Skeletal muscle cell (primary cell): ENCODE measurements at regions not wholly inside any gene's neighbourhood (a gene's known extent, or its start where the extent isn't known, plus 50 kb on each side); places are given as distances from the start of the nearest gene placed in this dataset.

ENCODE experiments used
- DNase-seq: peaks from one replicate; pipeline ENCODE4 v3.0.0-alpha.2; 2010; ENCODE audit warnings: low read depth
- H3K4me3 ChIP-seq: 2 replicates; pipeline ENCODE4 v1.5.1; 2011; ENCODE audit warnings: low read depth, mild to moderate bottlenecking, control low read depth, low read length, moderate library complexity

DNA sequence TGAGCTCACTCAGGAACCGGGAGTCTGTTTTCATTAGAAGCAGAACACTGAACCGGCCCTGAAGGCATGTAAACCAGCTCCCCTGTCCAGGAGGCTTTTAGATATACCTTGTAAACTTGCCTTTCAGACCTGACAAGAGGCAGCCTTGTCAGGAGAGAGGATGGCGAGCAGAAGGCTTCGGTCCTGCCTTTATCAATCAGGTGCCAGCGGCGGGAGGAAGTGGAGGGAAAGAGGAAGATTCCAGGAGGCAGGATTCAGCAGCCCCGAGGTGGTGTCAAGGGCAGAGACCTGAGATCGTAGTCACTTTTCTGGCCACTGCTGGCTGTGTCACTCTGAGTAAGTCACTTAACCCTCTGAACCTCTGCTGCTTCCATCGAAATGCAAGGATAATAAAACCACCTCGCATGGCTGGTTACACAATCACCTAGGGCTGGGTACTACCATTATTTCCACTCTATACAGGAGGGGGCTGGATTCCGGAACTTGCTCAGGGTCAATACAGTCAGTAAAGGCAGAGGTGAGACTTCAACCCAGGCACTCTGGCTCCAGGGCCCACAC, 181.0 kb downstream of the CHST1 start:
- no peak for DNase-seq
- no peak overlapping the region for H3K4me3 ChIP-seq

DNA sequence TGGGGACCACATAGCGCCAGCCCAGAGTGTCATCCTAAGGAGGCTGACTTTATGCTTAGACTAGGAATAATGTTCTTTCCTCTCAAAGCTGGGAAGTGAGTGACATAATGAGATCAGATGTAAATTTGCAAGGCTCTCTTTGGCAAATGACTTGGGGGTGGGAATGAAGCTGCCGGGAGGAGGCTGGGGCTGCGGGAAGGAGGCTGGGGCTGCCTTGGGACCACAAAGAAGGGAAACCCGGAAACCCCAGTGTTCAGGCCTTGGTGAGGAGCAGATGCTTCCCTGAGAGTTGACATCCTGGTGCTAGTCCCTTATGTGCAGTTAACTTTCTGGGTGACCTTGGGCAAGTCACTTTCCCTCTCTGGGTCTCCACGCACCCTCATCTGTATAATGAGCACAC, 182.0 kb downstream of the CHST1 start:
- H3K4me3 ChIP-seq, result no peak overlapping the region

GRCh38 chr11:45482331-45482730, 183.1 kb downstream of the CHST1 start:
- DNase-seq, result no peak
- no peak overlapping the region for H3K4me3 ChIP-seq

More for the DNA sequence above, 182.0 kb downstream of the CHST1 start:
- no peak for DNase-seq

GRCh38 chr11:45481026-45481425, 184.4 kb downstream of the CHST1 start:
- no peak for DNase-seq
- no peak overlapping the region for H3K4me3 ChIP-seq

- no peak for DNase-seq
- no peak overlapping the region for H3K4me3 ChIP-seq
Measured at GRCh38 chr11:45477588-45477987, 187.8 kb downstream of the CHST1 start.

DNA sequence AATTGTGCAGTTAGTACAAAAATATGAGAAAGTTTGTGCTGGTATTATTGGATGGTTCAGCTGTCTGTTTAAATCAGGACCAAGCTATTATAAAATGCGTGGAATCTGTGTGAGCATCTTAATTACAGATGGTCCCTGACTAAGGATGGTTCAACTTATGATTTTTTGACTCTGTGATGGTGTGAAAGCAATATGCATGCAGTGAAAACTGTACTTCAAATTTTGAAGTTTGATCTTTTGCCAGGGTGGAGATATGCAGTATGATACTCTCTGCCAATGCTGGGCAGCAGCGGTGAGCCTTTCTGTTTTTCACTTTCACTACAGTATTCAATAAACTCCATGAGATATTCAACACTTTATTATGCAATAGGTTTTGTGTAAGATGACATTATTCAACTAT, 189.3 kb downstream of the CHST1 start:
- no peak overlapping the region for H3K4me3 ChIP-seq
- DNase-seq, result no peak

DNA sequence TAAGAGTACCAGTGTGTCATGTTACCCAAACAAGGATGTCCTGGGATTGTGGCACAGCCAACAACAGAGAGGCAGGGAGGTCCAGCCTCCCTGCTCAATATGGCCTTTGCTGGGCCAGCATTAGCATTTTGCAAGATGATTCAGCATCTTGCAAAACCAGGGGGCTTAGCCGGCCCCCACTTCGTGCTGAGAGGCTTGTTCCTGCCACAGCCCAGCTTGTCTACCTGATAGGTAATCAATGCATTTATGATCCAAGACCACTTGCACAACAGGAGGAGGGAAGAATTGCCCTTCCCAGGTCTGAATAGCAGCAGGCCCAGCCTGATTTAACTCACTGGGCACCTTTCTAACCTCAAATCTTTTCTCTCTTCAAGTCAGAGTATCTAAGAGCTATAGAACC, 189.0 kb upstream of the SYT13 start:
- no peak for DNase-seq
- no peak overlapping the region for H3K4me3 ChIP-seq

- no peak for DNase-seq
- H3K4me3 ChIP-seq, result no peak overlapping the region
Measured at GRCh38 chr11:45473341-45473895, 187.3 kb upstream of the SYT13 start.

DNA sequence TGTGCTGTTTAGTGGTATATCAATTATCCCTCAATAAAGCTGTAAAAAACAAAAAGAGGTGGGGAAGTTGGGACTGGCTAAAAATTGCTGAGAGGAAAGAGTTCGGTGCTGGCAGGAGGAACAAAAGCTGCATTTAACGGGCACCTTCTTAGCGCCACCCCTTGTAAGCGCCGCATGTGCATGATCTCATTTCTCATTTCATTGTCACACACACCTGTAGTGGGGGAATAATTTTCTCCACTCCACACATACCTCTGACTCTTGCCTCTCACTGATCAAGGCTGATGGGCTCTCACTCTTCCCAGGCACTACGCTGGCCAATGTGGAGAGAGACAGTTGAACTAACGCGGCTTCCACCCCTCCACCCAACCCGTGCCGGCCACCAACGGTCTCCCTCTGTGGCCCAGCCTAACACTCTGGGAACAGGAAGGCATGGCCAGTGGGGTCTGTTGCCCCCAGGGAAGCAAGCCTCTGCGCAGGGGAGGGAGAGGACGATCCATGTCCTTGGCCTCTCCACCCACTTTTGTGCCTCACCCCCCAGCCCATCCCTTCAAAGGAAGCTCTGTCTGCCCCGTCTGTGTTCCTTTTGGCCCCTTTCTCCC, 186.7 kb upstream of the SYT13 start:
- no peak overlapping the region for H3K4me3 ChIP-seq
- DNase-seq, result no peak

GRCh38 chr11:45471266-45471665, 185.1 kb upstream of the SYT13 start:
- no peak for DNase-seq
- no peak overlapping the region for H3K4me3 ChIP-seq

- no peak for DNase-seq
- H3K4me3 ChIP-seq, result no peak overlapping the region
Measured at GRCh38 chr11:45470794-45471167, 184.6 kb upstream of the SYT13 start.

- DNase-seq, result peak; percentile 70
- H3K4me3 ChIP-seq, result no peak overlapping the region
Measured at GRCh38 chr11:45470151-45470793, 184.1 kb upstream of the SYT13 start.

DNA sequence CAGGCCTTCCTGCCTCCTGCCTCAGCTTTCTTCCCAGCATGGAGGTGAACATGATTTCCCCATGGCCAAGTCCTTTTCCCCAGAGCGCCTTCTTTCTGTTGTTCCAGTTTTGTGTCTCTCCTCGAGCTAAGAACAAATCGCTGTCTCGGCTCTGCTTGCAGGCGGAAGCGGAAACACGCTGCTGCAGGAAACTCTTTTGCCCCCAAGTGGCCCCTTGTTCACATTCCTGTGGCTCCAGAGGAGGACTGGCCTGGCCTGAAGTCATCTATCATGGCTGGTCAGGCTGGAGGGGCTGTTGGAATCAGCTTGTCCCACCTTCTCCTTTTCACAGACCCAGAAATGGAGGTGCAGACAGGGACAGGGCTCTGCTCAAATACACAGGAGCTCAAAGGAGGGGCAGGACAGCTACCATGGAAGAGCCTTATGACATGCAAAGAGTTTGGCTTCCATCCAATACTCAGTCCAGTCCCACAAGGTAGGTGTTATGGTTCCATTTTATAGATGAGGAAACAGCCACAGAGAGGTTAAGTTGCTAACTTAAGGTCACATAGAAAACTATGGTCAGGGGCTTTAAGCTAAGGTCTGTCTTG, 182.2 kb upstream of the SYT13 start:
- DNase-seq, result no peak

DNA sequence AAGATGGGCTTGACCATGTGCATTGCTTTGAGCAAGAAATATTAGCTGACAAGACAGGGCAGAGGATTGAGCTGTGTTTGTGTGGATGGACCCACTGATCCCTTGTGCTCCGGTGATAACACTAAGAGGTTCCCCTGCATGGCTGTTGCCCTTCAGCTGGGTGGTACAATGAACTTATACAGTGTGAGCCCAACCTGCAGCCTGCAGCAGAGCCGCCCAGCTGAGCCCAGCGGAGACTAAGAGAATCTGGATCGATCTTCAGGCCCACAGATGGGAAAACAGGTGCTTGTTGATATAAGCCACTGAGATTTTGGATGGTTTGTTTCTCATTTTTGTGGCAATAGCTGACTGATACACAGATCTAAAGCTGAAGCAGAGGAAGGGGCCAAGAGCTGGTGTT, 177.4 kb upstream of the SYT13 start:
- no peak for DNase-seq
- no peak overlapping the region for H3K4me3 ChIP-seq

More for the DNA sequence above, 182.2 kb upstream of the SYT13 start:
- H3K4me3 ChIP-seq, result no peak overlapping the region

- DNase-seq, result no peak
- H3K4me3 ChIP-seq, result no peak overlapping the region
Measured at GRCh38 chr11:45461514-45461913, 175.4 kb upstream of the SYT13 start.

- H3K4me3 ChIP-seq, result no peak overlapping the region
- DNase-seq, result no peak
Measured at GRCh38 chr11:45459491-45459890, 173.3 kb upstream of the SYT13 start.

GRCh38 chr11:45458269-45458668, 172.1 kb upstream of the SYT13 start:
- DNase-seq, result no peak
- H3K4me3 ChIP-seq, result no peak overlapping the region

DNA sequence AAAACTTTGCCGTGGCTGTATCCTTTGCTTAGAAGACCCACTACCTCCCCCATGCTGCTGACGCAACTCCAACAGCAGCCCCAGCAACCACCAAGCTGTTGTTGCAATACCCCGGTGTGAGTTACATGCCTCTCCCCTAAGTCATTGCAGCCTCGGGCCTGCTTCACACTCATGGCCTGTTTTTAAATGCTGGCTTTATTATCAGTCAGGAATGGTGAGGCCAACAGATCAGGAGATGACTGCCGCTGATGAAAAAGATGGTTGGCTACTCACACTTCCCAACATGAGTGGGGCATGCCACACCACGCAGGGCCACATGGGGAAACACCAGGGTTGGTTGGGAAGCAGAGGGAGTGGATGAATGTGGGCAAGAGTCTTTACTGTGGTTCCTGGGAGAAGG, 171.5 kb upstream of the SYT13 start:
- DNase-seq, result peak; percentile 79

DNA sequence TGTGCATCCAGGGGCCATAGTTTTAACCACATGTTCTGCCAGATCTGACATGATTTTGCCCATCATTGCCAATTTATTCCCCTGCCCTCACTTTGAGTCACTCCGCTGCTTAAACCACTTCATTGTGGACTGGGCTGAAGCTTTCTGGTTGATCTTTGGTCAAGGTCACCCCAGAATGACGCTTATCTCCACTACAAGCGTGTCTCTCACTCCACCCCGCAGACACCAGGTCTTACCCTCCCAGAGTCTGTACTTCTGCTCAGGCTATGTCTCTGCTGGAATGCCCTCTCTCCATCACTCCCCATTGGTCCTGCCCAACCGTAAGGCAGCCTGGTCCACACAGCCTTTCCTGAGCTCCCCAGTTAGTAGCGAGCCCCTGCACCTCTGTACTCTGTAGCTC, 170.5 kb upstream of the SYT13 start:
- DNase-seq, result no peak

More for the DNA sequence above, 171.5 kb upstream of the SYT13 start:
- no peak overlapping the region for H3K4me3 ChIP-seq

DNA sequence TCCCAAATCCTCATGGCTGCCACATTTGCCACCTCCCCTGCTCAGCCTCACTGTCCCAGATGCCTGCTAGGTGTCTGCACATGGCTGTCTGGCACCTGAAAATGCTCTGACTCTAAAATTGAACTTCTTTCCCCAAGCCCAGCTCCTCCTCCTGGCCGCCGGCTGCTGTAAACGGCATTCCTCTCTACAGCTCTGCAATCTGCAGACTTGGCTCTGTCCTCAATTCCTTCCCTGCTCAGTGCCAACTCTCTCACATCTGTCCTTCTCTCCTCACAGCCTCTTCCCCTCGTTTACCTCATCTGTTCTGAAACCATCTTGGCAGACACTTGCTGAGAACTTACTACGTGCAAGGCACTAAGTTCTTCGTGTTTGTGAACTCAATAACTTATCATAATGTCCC, 169.4 kb upstream of the SYT13 start:
- no peak for DNase-seq
- H3K4me3 ChIP-seq, result no peak overlapping the region

More for the DNA sequence above, 170.5 kb upstream of the SYT13 start:
- H3K4me3 ChIP-seq, result no peak overlapping the region
